ENCODE measurements at regions not wholly inside any gene's neighbourhood (a gene's known extent, or its start where the extent isn't known, plus 50 kb on each side); places are given as distances from the start of the nearest gene placed in this dataset.

DNA sequence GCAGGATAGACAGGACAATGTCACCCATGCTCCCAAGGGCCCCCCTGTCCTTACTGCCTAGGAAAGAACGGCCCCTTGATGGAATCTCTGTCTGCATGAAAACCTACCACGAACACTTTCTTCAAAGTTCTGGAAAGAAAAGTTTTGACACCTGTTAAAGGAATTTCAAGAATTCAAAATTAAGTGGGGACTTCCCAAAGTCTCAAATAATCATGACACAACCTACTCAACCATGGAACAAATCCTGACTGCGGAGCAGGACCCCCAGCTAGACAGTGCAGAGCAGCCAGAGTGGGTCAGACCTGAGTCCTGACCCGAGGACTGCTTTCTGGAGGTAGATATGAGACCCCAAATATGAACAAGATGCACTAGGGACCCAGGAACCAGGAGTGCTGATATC lies 245.3 kb upstream of the NSMCE3 start:
- Mint-ChIP-seq H3K9me3 (peaks cover 14 to 16% of the 10 kb centered on the region in 2 experiments; a peak in 4 of 5 replicates), H3K36me3 (ENCODE audit: insufficient read depth in 1 of 3, low read depth in 3 of 3) (peaks cover 4 to 16% (median 8%) of the 10 kb centered on the region in 3 experiments; a peak in 6 of 7 replicates), H3K4me1 (peaks cover 2 to 3% of the 10 kb centered on the region in 2 experiments; a peak in 2 of 4 replicates), H3K27me3 (ENCODE audit: low read depth) (no peaks in the 10 kb centered on the region), H3K4me3 (no peak overlapping the region), H3K27ac (peak overlapping the region in 1 of 3 experiments; percentile 74; a peak in 3 of 7 replicates)
- Histone ChIP-seq H3K4ac (ENCODE audit: low read depth, low read length) (no peak overlapping the region), H3K9me3 (ENCODE audit: control insufficient read depth, low read depth, low read length) (peaks cover 6% of the 10 kb centered on the region), H3K18ac (ENCODE audit: insufficient read length, low read depth, low read length) (no peak overlapping the region), H4K20me1 (ENCODE audit: control insufficient read depth, insufficient read depth, insufficient read length) (no peaks in the 10 kb centered on the region), H3K9ac (ENCODE audit: extremely low read depth, insufficient read length, low read length) (no peak overlapping the region), H2BK15ac (ENCODE audit: low read depth, low read length) (no peak overlapping the region), H3K27me3 (ENCODE audit: insufficient read depth, low read length) (no peaks in the 10 kb centered on the region), H3K27ac (ENCODE audit: insufficient read length, low read depth, low read length) (no peak overlapping the region), H2BK20ac (ENCODE audit: low read depth, low read length, poor library complexity, severe bottlenecking) (no peak overlapping the region), H4K91ac (ENCODE audit: insufficient read length, low read depth, low read length) (no peak overlapping the region), H2BK5ac (ENCODE audit: insufficient read length, low read length) (no peak overlapping the region), H3K23me2 (ENCODE audit: insufficient read length, low read depth, low read length, poor library complexity, severe bottlenecking) (no peaks in the 10 kb centered on the region), H4K8ac (replicated peaks; ENCODE audit: insufficient read length, low read depth, low read length) (no peak overlapping the region), H2BK120ac (ENCODE audit: low read depth, low read length, poor library complexity, severe bottlenecking) (no peak overlapping the region), H3K4me1 (ENCODE audit: insufficient read depth, low read length) (no peaks in the 10 kb centered on the region; the same call in 1 of the 2 replicates), H3K56ac (ENCODE audit: insufficient read length, low read depth, low read length) (no peak overlapping the region), H3K23ac (ENCODE audit: insufficient read length, low read depth, low read length) (no peak overlapping the region), H2AK5ac (ENCODE audit: insufficient read length, low read length) (no peak overlapping the region), H2AFZ (ENCODE audit: low read length) (no peak overlapping the region), H3K79me2 (ENCODE audit: insufficient read depth, low read length) (peaks cover 2% of the 10 kb centered on the region; the same call in 1 of the 2 replicates), H4K5ac (ENCODE audit: insufficient read length, low read depth, low read length) (no peak overlapping the region), H3K14ac (ENCODE audit: insufficient read depth, low read length) (no peak overlapping the region), H3K79me1 (ENCODE audit: insufficient read depth, low read depth, low read length, poor library complexity, severe bottlenecking) (no peaks in the 10 kb centered on the region), H3T11ph (ENCODE audit: low read length) (no peak overlapping the region), H2BK12ac (ENCODE audit: insufficient read length, low read depth, low read length) (no peak overlapping the region), H3K4me2 (ENCODE audit: insufficient read depth, insufficient read length, low read length) (no peak overlapping the region)
- no CpG with 5 or more reads among the region's 4 CpGs for WGBS (ENCODE audit: extremely low coverage, insufficient read length, low lambda C conversion rate)
- TF ChIP-seq, protein P1, sequence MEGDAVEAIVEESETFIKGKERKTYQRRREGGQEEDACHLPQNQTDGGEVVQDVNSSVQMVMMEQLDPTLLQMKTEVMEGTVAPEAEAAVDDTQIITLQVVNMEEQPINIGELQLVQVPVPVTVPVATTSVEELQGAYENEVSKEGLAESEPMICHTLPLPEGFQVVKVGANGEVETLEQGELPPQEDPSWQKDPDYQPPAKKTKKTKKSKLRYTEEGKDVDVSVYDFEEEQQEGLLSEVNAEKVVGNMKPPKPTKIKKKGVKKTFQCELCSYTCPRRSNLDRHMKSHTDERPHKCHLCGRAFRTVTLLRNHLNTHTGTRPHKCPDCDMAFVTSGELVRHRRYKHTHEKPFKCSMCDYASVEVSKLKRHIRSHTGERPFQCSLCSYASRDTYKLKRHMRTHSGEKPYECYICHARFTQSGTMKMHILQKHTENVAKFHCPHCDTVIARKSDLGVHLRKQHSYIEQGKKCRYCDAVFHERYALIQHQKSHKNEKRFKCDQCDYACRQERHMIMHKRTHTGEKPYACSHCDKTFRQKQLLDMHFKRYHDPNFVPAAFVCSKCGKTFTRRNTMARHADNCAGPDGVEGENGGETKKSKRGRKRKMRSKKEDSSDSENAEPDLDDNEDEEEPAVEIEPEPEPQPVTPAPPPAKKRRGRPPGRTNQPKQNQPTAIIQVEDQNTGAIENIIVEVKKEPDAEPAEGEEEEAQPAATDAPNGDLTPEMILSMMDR (conservative IDR thresholded peaks at IDR 0.05), result no peak
- no peak for DNase-seq

Measured in H9 (cell line).